Esophagus squamous epithelium (tissue), 5 donors: ENCODE measurements at regions not wholly inside any gene's neighbourhood (a gene's known extent, or its start where the extent isn't known, plus 50 kb on each side); places are given as distances from the start of the nearest gene placed in this dataset.

Source experiments
- DNase-seq: peaks from one replicate; lab custom pipeline; 2025; lab: John Stamatoyannopoulos, UW
- H3K27ac ChIP-seq, 4 donors: fragments of 200-600 bp; sonication (generic); one replicate each; pipeline ENCODE4 v1.5.1; 2016 to 2019; ENCODE audit warnings: mild to moderate bottlenecking in 1 of 4
- H3K27me3 ChIP-seq, 4 donors: fragments of 200-600 bp; sonication (generic); 1 replicate in 3 of 4; 2 replicates in 1 of 4; pipeline versions ENCODE4 v1.5.1 to v1.6.0; 2017 to 2021; ENCODE audit warnings: antibody characterized with exemption in 1 of 4
- H3K36me3 ChIP-seq, 3 donors: fragments of 200-600 bp; sonication (generic); one replicate each; pipeline ENCODE4 v1.5.1; 2016 to 2019
- H3K4me1 ChIP-seq, 3 donors: fragments of 200-600 bp; sonication (generic); one replicate each; pipeline ENCODE4 v1.5.1; 2017 to 2019
- H3K4me3 ChIP-seq, 4 donors: fragments of 200-600 bp; sonication (generic); 1 replicate in 3 of 4; 2 replicates in 1 of 4; pipeline ENCODE4 v1.5.1; 2016 to 2019; ENCODE audit warnings: mild to moderate bottlenecking in 2 of 4, moderate library complexity in 1 of 4
- H3K9me3 ChIP-seq, 3 donors: fragments of 200-600 bp; sonication (generic); one replicate each; pipeline ENCODE4 v1.5.1; 2016 to 2019
- POLR2A ChIP-seq, 4 donors: fragments of 450-650 bp; IDR thresholded peaks; one replicate each; pipeline ENCODE4 v1.6.1; 2017; ENCODE audit warnings: antibody characterized with exemption in 4 of 4, mild to moderate bottlenecking in 4 of 4, moderate library complexity in 3 of 4
- WGBS, 2 donors: methylation state at CpG; one replicate each; pipeline ENCODE4 v1.1.5; 2018; 5-methylcytosine and 5-hydroxymethylcytosine counted together
- intact Hi-C: fragments of 100-400 bp; cut with DNase I; formaldehyde crosslinking; loops from one replicate; pipeline ENCODE4 v1.15.0; 2022
- TF ChIP-seq, protein P1 (sequence below), 6 experiments: fragments of 450-650 bp in 4 of 6; fragments of 200-600 bp in 2 of 6; sonication (generic) in 2 of 6; IDR thresholded peaks; one replicate each; pipeline ENCODE4 v1.5.1; 2016 to 2019; ENCODE audit warnings: antibody characterized with exemption in 6 of 6, mild to moderate bottlenecking in 4 of 6, moderate library complexity in 4 of 6
- donor health status: DM: yes; HTN: yes; CAD: no.

DNA sequence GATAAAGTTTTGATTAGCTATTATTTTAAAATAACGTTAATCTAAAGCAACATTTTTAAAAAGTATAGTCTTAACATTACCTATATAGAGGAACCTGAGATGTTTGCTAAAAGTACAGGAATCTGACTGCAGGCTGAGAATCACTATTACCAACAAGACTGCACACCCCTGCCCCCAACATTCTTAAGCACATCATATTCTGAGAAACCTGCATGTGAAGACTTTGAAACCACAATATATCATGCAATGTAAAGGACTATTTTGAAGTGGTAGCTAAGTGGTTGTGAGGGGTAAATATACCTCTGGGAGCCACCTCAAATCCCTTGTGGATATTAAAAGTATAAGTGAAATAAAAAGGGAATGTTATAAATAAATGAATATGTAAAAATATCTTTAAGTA is 119.0 kb upstream of the KLF12 start:
- no peaks in the 10 kb centered on the region for H3K27me3 ChIP-seq
- WGBS, 2 donors: 33 to 82% methylated on average over 1 of the region's 1 CpG

DNA sequence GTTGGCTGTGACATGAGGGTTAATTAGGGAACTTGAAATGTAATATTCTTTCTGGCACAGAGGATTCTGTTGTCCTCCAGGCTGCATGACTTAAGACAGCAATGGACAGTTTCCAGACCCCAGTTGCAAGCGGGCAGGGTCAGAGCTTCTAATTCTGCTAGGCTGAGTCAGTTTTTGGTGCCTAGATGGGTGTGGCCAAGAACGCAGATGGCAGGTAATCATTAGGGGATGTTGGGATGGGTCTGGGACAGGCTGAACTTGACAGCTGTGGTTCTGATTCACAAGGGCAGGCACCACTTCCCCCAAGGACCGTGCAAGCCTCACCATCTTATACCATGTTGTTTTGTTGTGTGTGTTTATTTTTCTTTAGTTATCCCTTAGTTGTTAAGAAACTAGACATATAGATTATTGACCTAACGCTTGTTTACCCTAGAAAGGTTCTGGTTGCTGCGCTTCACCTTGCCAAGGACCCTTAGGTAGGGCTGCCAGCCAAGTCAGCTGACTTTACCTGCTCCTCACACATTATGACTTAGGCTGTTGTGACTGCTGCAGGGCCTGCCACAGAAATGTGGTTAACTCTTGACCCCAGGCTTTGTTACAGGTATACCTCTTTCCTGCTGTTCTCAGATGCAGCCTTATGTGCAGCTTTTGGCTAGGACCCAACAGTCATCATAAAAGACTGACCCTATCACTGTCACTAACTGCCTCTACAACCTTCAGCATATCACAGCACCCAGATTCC is 117.7 kb upstream of the KLF12 start:
- intact Hi-C loops: no loop called here
- Histone ChIP-seq H3K27ac (no peak overlapping the region), H3K36me3 (no peaks in the 10 kb centered on the region), H3K4me3 (no peak overlapping the region), H3K9me3 (no peaks in the 10 kb centered on the region), H3K27me3 (no peaks in the 10 kb centered on the region), H3K4me1 (no peaks in the 10 kb centered on the region)
- WGBS, 2 donors: 63 to 78% methylated on average over 4 of the region's 5 CpGs
- TF ChIP-seq POLR2A (IDR thresholded peaks at IDR 0.05): no peak
- TF ChIP-seq, protein P1, sequence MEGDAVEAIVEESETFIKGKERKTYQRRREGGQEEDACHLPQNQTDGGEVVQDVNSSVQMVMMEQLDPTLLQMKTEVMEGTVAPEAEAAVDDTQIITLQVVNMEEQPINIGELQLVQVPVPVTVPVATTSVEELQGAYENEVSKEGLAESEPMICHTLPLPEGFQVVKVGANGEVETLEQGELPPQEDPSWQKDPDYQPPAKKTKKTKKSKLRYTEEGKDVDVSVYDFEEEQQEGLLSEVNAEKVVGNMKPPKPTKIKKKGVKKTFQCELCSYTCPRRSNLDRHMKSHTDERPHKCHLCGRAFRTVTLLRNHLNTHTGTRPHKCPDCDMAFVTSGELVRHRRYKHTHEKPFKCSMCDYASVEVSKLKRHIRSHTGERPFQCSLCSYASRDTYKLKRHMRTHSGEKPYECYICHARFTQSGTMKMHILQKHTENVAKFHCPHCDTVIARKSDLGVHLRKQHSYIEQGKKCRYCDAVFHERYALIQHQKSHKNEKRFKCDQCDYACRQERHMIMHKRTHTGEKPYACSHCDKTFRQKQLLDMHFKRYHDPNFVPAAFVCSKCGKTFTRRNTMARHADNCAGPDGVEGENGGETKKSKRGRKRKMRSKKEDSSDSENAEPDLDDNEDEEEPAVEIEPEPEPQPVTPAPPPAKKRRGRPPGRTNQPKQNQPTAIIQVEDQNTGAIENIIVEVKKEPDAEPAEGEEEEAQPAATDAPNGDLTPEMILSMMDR (IDR thresholded peaks at IDR 0.05): no peak
- DNase-seq: no peak

More for the DNA sequence above, 119.0 kb upstream of the KLF12 start:
- Histone ChIP-seq H3K27ac (no peak overlapping the region), H3K36me3 (no peaks in the 10 kb centered on the region), H3K9me3 (no peaks in the 10 kb centered on the region), H3K4me1 (no peaks in the 10 kb centered on the region), H3K4me3 (no peak overlapping the region)
- DNase-seq: no peak
- intact Hi-C loops: no loop called here
- TF ChIP-seq POLR2A (IDR thresholded peaks at IDR 0.05): no peak
- TF ChIP-seq, protein P1 (IDR thresholded peaks at IDR 0.05): no peak

DNA sequence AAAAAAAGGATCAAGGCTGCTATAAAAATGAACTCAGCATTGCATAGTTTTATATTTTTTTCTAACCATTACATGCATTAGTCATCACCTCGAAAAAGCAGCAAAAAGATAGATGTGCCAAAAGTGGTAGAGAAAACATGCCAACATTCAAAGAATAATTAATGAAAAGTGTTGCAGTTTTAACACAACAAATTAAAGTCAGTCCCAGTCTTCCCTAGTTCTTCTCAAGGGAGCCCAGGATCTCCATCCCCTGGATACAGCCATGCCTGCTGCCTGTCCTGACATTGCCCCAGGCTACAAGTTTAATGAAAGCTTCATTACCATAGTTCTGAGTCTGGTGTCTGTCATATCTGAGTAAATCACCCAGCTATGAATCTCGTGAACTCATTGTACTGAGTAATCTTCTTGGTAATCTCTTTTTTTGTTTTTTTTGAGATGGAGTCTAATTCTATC is 116.6 kb upstream of the KLF12 start:
- Histone ChIP-seq H3K4me3 (no peak overlapping the region), H3K9me3 (no peaks in the 10 kb centered on the region), H3K27ac (no peak overlapping the region), H3K27me3 (no peaks in the 10 kb centered on the region), H3K36me3 (no peaks in the 10 kb centered on the region), H3K4me1 (no peaks in the 10 kb centered on the region)
- no peak for DNase-seq
- no peak for TF ChIP-seq POLR2A (IDR thresholded peaks at IDR 0.05)
- TF ChIP-seq, protein P1 (IDR thresholded peaks at IDR 0.05): no peak
- 22 to 24% methylated on average over 2 of the region's 2 CpGs for WGBS, 2 donors
- intact Hi-C loops: no loop called here

DNA sequence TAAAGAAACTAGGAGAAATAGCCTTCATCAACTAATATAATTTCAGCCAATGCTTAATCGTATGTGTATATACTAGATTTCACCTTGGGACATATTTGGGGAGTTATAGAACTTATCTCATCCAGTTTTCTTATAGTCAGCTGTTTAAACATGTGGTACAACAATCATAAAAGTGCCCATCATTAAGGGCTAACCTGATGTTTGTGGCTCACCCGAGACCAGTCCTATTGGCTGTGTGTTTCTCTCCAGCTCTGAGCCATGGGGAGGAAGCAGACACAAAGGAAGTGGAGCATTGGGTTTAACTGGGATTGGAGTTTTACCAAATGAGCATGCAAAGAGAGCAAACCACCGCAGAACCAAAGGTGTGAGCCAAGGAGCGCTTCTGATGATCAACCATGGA is 114.3 kb upstream of the KLF12 start:
- DNase-seq: no peak
- Histone ChIP-seq H3K4me3 (no peak overlapping the region), H3K4me1 (no peaks in the 10 kb centered on the region), H3K36me3 (no peaks in the 10 kb centered on the region), H3K27me3 (no peaks in the 10 kb centered on the region), H3K27ac (no peak overlapping the region), H3K9me3 (no peaks in the 10 kb centered on the region)
- intact Hi-C loops: no loop called here
- no peak for TF ChIP-seq POLR2A (IDR thresholded peaks at IDR 0.05)
- TF ChIP-seq, protein P1 (IDR thresholded peaks at IDR 0.05): no peak
- 82 to 87% methylated on average over 4 of the region's 4 CpGs for WGBS, 2 donors

DNA sequence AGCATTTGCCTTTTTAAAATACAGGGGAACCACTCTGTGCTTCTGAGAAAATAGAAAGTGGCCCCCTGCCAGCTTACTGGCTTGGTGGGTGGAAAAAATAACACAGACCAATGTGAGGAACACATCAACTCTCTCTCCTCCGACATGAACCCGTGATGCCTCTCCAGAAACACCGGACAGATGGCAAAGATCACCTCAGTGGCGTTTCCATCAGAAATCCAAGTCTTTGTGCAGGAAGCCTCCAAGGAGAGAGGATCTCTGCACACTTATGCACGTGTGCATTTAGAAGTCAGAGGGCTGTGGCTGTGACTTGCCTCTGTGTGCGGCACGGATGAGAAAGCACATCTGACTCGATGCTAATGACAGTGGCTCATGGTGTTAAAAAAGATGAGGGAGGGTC is 112.3 kb upstream of the KLF12 start:
- no peak for TF ChIP-seq POLR2A (IDR thresholded peaks at IDR 0.05)
- TF ChIP-seq, protein P1 (IDR thresholded peaks at IDR 0.05): no peak
- H3K9me3 ChIP-seq: no peaks in the 10 kb centered on the region
- 44 to 54% methylated on average over 8 of the region's 8 CpGs for WGBS, 2 donors

More for the DNA sequence above, 112.3 kb upstream of the KLF12 start:
- H3K36me3 ChIP-seq: no peaks in the 10 kb centered on the region
- no peak for DNase-seq
- intact Hi-C loops: no loop called here
- H3K4me3 ChIP-seq: no peak overlapping the region
- H3K4me1 ChIP-seq: no peaks in the 10 kb centered on the region
- H3K27ac ChIP-seq: no peak overlapping the region
- H3K27me3 ChIP-seq: no peaks in the 10 kb centered on the region
